ENCODE measurements at regions not wholly inside any gene's neighbourhood (a gene's known extent, or its start where the extent isn't known, plus 50 kb on each side); places are given as distances from the start of the nearest gene placed in this dataset.

DNA sequence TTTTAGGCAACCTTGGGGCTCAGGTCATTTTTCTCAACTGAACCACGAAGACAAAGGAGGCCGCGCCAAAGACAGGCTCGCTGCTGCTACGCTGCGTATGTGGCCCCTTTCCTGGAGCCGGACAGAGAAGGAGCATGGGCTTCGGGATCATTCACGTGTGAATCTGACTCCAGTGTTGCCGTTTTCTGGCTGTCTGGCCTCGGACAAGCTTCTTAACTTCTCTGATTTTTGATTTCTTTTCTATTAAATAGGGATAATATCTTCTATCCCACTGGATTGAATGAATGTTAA lies 50.8 kb upstream of the ZNF366 start:
- BruUV-seq (replicated peaks): no TSS peak
- DNase-seq (no peak), ATAC-seq (ENCODE audit: low read depth) (no peak)
- POLR2A ChIA-PET (ENCODE audit: unreplicated experiment): interaction anchor here (0.6 kb wide), 1 partner anchor 12 kb away, joined by 8 read pairs; no protein-coding TSS in a partner anchor
- no peak overlapping the region for H2AK9ac ChIP-seq (replicated peaks; ENCODE audit: low read depth, low read length, poor library complexity)
- no peak overlapping the region for H3K56ac ChIP-seq (ENCODE audit: extremely low read depth, insufficient read depth, low read length)
- H3K27me3 ChIP-seq (ENCODE audit: control insufficient read depth, insufficient read depth, low read length): no peaks in the 10 kb centered on the region
- WGBS, 2 experiments (ENCODE audit: extremely low coverage in 2 of 2, insufficient read length in 1 of 2): 40% methylated on average over 1 of the region's 11 CpGs; no CpG with 5 or more reads in 1 of the 2 experiments
- in situ Hi-C loops (cut with MboI; ENCODE audit: low sequenced_read_pairs): no loop called here
- no peak overlapping the region for H3K18ac ChIP-seq (ENCODE audit: low read depth, low read length)
- TF ChIP-seq CEBPB (IDR thresholded peaks at IDR 0.05; ENCODE audit: low read depth, low read length) (no peak), MAFK (IDR thresholded peaks at IDR 0.05; ENCODE audit: low read depth, low read length) (no peak), POLR2A (IDR thresholded peaks at IDR 0.05; ENCODE audit: low read depth, low read length) (no peak), NFE2L2 (IDR thresholded peaks at IDR 0.05; ENCODE audit: low read depth, low read length) (no peak), BHLHE40 (IDR thresholded peaks at IDR 0.05; ENCODE audit: low read depth, low read length) (no peak), CHD1 (IDR thresholded peaks at IDR 0.05; ENCODE audit: low read depth, low read length) (no peak)
- TF ChIP-seq, protein P1, sequence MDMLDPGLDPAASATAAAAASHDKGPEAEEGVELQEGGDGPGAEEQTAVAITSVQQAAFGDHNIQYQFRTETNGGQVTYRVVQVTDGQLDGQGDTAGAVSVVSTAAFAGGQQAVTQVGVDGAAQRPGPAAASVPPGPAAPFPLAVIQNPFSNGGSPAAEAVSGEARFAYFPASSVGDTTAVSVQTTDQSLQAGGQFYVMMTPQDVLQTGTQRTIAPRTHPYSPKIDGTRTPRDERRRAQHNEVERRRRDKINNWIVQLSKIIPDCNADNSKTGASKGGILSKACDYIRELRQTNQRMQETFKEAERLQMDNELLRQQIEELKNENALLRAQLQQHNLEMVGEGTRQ (IDR thresholded peaks at IDR 0.05; ENCODE audit: low read depth, low read length): no peak
- TF ChIP-seq, protein P2, sequence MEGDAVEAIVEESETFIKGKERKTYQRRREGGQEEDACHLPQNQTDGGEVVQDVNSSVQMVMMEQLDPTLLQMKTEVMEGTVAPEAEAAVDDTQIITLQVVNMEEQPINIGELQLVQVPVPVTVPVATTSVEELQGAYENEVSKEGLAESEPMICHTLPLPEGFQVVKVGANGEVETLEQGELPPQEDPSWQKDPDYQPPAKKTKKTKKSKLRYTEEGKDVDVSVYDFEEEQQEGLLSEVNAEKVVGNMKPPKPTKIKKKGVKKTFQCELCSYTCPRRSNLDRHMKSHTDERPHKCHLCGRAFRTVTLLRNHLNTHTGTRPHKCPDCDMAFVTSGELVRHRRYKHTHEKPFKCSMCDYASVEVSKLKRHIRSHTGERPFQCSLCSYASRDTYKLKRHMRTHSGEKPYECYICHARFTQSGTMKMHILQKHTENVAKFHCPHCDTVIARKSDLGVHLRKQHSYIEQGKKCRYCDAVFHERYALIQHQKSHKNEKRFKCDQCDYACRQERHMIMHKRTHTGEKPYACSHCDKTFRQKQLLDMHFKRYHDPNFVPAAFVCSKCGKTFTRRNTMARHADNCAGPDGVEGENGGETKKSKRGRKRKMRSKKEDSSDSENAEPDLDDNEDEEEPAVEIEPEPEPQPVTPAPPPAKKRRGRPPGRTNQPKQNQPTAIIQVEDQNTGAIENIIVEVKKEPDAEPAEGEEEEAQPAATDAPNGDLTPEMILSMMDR (conservative IDR thresholded peaks at IDR 0.05; ENCODE audit: low read depth, low read length): no peak
- TF ChIP-seq, protein P3, sequence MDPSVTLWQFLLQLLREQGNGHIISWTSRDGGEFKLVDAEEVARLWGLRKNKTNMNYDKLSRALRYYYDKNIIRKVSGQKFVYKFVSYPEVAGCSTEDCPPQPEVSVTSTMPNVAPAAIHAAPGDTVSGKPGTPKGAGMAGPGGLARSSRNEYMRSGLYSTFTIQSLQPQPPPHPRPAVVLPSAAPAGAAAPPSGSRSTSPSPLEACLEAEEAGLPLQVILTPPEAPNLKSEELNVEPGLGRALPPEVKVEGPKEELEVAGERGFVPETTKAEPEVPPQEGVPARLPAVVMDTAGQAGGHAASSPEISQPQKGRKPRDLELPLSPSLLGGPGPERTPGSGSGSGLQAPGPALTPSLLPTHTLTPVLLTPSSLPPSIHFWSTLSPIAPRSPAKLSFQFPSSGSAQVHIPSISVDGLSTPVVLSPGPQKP (IDR thresholded peaks at IDR 0.05; ENCODE audit: borderline replicate concordance, low read depth, low read length): no peak
- no peak overlapping the region for H2BK5ac ChIP-seq (ENCODE audit: low read depth, low read length, poor library complexity, severe bottlenecking)
- no peak overlapping the region for H3K4me3 ChIP-seq (ENCODE audit: insufficient read depth, low read depth, low read length)
- no peak overlapping the region for H2BK20ac ChIP-seq (ENCODE audit: low read depth, low read length)
- intact Hi-C loops (cut with micrococcal nuclease): no loop called here
- no peak overlapping the region for H3K4ac ChIP-seq (ENCODE audit: low read depth, low read length)
- H3K36me3 ChIP-seq (ENCODE audit: control insufficient read depth, insufficient read depth, low read length): no peaks in the 10 kb centered on the region
- CTCF ChIA-PET: interaction anchor here (0.6 to 1.1 kb wide), 2 partner anchors 53 to 64 kb away, joined by 3 read pairs; no protein-coding TSS in a partner anchor
- H4K91ac ChIP-seq (ENCODE audit: insufficient read depth, low read depth, low read length): no peak overlapping the region
- no peak overlapping the region for H2BK15ac ChIP-seq (ENCODE audit: low read depth, low read length)
- dilution Hi-C loops (cut with HindIII; ENCODE audit: low sequenced_read_pairs, unreplicated experiment): no loop called here
- H2AK5ac ChIP-seq (ENCODE audit: low read depth, low read length): 0 out of 2 replicates have a peak overlapping the region, but pooled peaks have one; percentile 44
- no peak overlapping the region for H3K27ac ChIP-seq (ENCODE audit: insufficient read depth, low read length)
- H3K9ac ChIP-seq (ENCODE audit: low read depth, low read length): no peak overlapping the region
- 0 out of 4 replicates have a peak overlapping the region, but pooled peaks of 1 of the 2 experiments have one; percentile 9 for H4K8ac ChIP-seq (ENCODE audit: low read depth in 2 of 2, low read length in 2 of 2)
- no peak overlapping the region for H3K23ac ChIP-seq (ENCODE audit: low read depth, low read length)
- peaks cover 14% of the 10 kb centered on the region for H3K4me1 ChIP-seq (ENCODE audit: control insufficient read depth, insufficient read depth, low read length)
- H4K5ac ChIP-seq (ENCODE audit: low read depth, low read length): no peak overlapping the region
- H4K20me1 ChIP-seq (ENCODE audit: insufficient read depth, low read length): no peaks in the 10 kb centered on the region
- no peaks in the 10 kb centered on the region for H3K79me1 ChIP-seq (ENCODE audit: low read depth in 1 of 2, low read length in 2 of 2)
- H3K4me2 ChIP-seq (ENCODE audit: low read depth, low read length): no peak overlapping the region
- H2AFZ ChIP-seq (replicated peaks; ENCODE audit: low read length, poor library complexity): peak overlapping the region; percentile 35
- H2BK120ac ChIP-seq (ENCODE audit: low read depth, low read length): peak overlapping the region; percentile 29; the same call in 1 of the 2 replicates
- no peaks in the 10 kb centered on the region for H3K9me3 ChIP-seq (ENCODE audit: control insufficient read depth, insufficient read depth, low read length)
- peaks cover 3% of the 10 kb centered on the region; the same call in 1 of the 2 replicates for H3K9me1 ChIP-seq (ENCODE audit: insufficient read depth, low read length)
- H3K14ac ChIP-seq (replicated peaks; ENCODE audit: low read depth, low read length): no peak overlapping the region
